ENCODE measurements at regions not wholly inside any gene's neighbourhood (a gene's known extent, or its start where the extent isn't known, plus 50 kb on each side); places are given as distances from the start of the nearest gene placed in this dataset.

DNA sequence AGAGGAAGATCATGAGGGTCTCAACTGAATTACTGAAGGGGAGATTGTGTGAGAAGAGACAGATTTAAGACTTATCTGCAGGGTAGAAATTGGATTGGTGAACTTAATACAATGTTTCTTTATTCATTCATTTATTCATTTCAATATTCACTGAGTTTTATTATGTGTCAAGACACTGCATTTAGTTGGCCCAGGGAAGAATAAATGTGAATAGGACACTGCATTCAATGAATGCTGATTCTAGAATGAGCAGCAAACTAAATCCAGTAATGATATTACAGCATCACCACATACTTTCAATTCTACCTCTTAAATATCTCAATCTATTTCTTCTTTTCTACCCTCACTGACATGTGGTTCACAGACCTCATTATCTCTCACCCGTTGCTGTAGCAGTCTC is 149.0 kb upstream of the TACR1 start:
- TF ChIP-seq, protein P1, sequence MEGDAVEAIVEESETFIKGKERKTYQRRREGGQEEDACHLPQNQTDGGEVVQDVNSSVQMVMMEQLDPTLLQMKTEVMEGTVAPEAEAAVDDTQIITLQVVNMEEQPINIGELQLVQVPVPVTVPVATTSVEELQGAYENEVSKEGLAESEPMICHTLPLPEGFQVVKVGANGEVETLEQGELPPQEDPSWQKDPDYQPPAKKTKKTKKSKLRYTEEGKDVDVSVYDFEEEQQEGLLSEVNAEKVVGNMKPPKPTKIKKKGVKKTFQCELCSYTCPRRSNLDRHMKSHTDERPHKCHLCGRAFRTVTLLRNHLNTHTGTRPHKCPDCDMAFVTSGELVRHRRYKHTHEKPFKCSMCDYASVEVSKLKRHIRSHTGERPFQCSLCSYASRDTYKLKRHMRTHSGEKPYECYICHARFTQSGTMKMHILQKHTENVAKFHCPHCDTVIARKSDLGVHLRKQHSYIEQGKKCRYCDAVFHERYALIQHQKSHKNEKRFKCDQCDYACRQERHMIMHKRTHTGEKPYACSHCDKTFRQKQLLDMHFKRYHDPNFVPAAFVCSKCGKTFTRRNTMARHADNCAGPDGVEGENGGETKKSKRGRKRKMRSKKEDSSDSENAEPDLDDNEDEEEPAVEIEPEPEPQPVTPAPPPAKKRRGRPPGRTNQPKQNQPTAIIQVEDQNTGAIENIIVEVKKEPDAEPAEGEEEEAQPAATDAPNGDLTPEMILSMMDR (IDR thresholded peaks at IDR 0.05), result no peak
- no peak for TF ChIP-seq EP300 (IDR thresholded peaks at IDR 0.05)

Data from upper lobe of left lung (tissue), 4 donors.